Activated CD4-positive, alpha-beta T cell treated with anti-CD3 and anti-CD28 coated beads, Interleukin-2, amount 50 U/mL, for 4 hours (primary cell): ENCODE measurements at regions not wholly inside any gene's neighbourhood (a gene's known extent, or its start where the extent isn't known, plus 50 kb on each side); places are given as distances from the start of the nearest gene placed in this dataset.
"Not testable (repeated sequence)": the region's sequence is repeated elsewhere in the genome, so short reads cannot be mapped to it uniquely, and the experiment has no call there.

Source experiments
- DNase-seq, 2 experiments: peaks; one replicate each; pipeline ENCODE4 v3.0.0-alpha.2; 2020

DNA sequence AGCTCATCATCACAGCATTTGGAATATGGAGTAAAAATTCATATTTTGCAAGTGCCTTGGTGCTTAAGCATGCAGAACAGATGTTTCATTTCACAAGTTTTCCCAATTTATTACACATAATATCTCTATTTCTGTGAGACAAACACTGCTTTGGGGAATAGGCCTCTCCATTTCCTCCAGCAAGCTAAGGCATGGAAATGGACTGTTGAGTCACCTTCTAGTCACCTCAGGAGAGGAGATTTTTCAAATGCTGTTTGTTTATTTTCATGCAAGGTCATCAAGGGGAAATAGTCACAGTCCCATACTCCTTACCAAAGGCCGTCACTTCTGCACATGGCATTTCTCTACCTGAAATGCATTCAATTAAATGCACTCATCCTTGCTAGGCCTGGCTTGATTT, 57.4 kb upstream of the NUTM2D start:
- DNase-seq, result not testable (repeated sequence)

DNA sequence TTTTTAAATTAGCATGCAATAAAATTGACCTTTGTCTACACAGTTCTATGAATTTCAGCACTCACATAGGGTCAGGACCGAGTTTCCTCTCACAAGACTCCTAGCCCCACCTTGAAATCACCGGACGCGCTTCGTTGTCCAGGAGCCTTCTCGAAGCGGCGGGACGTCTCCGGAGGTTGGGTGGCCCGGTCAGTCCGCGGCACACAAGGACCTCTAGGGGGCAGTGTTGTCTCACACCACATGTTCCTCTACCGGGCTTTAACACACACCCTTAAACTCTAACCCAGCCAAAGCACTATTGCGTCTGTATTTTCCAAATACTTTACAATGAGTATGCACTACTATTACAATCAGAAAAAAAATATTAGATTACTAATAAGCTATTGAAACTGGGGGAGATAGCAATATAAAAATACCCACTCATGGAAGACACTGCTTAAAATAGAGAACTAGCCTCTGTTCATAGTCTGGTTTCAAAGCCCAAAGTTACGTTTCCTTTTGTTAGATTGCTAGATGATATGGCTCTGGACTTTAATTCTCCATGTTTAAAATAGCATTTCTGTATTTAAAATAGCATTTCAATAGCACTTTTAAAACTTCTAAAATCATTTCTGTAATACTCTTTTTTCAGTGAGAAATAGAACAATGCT, 56.0 kb upstream of the NUTM2D start:
- peak; percentile 2 to 4 for DNase-seq

DNA sequence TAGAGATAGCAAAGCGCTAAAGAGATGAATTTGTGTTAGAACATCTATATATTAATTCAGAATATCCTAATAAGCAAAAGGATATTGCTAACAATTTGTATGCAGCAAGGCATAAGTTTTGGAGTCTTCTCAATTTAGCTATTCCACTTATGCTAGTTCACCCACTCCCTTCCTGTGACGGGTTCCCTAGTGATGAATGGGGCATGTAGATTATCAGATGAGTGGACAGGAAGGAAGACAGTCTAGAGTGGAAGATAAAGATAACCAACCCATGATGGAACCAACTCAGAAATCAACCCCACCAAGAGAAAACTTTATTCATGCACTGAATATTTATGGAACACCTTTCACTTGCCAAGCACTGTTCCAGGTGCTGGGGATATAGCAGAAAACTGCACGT, 55.4 kb upstream of the NUTM2D start:
- DNase-seq, result not testable (repeated sequence)

DNA sequence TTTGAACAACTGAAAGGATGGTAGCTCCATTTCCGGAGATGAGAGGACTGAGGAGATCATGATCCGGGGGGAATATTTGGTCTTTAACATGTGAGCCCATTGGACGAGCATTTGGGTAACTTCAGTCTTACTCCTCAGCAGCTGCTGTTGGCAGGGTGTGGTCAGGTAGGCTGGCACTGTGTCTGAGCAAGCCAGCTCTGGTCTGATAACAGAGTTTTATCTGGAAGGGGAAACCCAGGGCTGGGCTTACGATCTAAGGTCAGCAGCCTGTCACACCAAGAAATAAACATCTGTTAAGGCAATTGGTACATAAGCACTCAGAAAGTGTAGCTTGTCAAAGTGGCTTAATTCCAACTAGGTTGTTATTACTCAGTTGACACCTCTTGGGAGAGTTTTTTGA, 53.8 kb upstream of the NUTM2D start:
- DNase-seq, result not testable (repeated sequence)

DNA sequence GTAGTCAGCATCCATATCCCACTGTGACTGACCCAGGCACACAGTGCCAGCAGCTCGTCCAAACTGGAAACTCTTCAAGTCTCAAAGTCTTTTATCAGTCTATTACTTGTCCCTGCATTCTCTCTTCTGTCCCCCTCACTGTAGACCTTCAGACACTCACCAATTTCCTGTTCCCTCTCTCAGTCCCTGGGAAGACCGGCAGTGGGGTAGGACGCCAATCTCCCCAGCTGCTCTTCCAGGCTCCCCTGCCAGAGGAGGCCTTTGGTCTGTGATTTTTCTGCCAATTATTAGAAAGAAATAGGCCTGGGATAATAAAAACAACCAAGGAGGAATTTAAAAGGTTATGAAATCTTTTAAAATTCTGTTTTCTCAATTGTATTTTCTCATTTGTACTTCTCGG, 50.9 kb upstream of the NUTM2D start:
- not testable (repeated sequence) for DNase-seq
